Activated CD8-positive, alpha-beta T cell treated with anti-CD3 and anti-CD28 coated beads, Interleukin-2, amount 10 ng/mL, durations not matched to agents 7 days and 5 days (primary cell): ENCODE measurements at regions not wholly inside any gene's neighbourhood (a gene's known extent, or its start where the extent isn't known, plus 50 kb on each side); places are given as distances from the start of the nearest gene placed in this dataset.
"Not testable (repeated sequence)": the region's sequence is repeated elsewhere in the genome, so short reads cannot be mapped to it uniquely, and the experiment has no call there.

Source experiments
- ATAC-seq: fragments of 150-1000 bp; cut with Tn5 transposase; one replicate; pipeline ENCODE4 v1.10.0; 2021; ENCODE audit warnings: moderate library complexity
- CTCF ChIA-PET: fragments of 350-600 bp; sonication (Branson Sonifier 250); formaldehyde crosslinking; loops from one replicate; lab custom pipeline; 2021; ENCODE audit warnings: antibody characterized with exemption; lab: Charles Lee
- POLR2A ChIA-PET: fragments of 350-600 bp; sonication (Branson Sonifier 250); formaldehyde crosslinking; loops from one replicate; lab custom pipeline; 2021; ENCODE audit warnings: antibody characterized with exemption; lab: Charles Lee
- DNase-seq: peaks from one replicate; pipeline ENCODE4 v3.0.0-alpha.2; 2020
- H3K27ac Mint-ChIP-seq: one replicate; pipeline ENCODE4 v1.8.0; 2021; ENCODE audit warnings: mild to moderate bottlenecking, mixed read lengths
- H3K27me3 Mint-ChIP-seq: one replicate; pipeline ENCODE4 v1.8.0; 2021; ENCODE audit warnings: low read depth, mixed read lengths
- H3K36me3 Mint-ChIP-seq: one replicate; pipeline ENCODE4 v1.8.0; 2021; ENCODE audit warnings: low read depth, mixed read lengths
- H3K4me1 Mint-ChIP-seq: one replicate; pipeline ENCODE4 v1.8.0; 2021; ENCODE audit warnings: low read depth, mixed read lengths
- H3K4me3 Mint-ChIP-seq: one replicate; pipeline ENCODE4 v1.8.0; 2021; ENCODE audit warnings: mild to moderate bottlenecking, mixed read lengths
- H3K9me3 Mint-ChIP-seq: one replicate; pipeline ENCODE4 v1.8.0; 2022; ENCODE audit warnings: mixed read lengths; ENCODE audit not compliant: insufficient read depth

DNA sequence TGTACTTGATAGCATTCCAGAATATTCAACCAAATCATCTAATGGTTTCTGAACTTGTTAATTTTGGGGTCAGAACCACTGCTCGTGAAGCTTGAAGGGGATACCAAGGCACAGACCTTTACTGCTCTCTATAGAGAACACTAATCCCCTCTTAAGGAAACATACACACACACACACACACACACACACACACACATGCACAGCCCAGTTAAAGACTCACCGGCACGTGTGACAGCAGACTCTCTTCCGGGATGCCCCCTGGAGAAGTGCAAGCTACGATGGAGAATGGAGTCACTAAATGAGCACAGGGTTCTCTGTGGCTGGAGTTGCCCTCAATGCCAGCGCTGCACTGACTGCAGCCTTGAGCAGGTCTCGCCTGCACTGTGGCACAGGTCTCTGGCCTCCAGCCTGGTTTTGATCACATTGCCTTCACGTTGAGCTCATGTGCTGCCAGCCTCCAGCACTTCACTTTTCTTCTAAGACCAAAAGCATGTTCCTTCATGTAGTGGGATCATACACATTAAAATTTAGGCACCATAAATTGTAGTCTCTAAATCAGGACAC lies 300.8 kb downstream of the POM121L12 start:
- ATAC-seq (no peak), DNase-seq (no peak)
- CTCF ChIA-PET = no interaction called here
- Mint-ChIP-seq H3K27me3 (no peaks in the 10 kb centered on the region), H3K4me3 (no peak overlapping the region), H3K4me1 (no peaks in the 10 kb centered on the region), H3K27ac (no peak overlapping the region), H3K9me3 (peaks cover 17% of the 10 kb centered on the region), H3K36me3 (no peaks in the 10 kb centered on the region)
- POLR2A ChIA-PET = no interaction called here

DNA sequence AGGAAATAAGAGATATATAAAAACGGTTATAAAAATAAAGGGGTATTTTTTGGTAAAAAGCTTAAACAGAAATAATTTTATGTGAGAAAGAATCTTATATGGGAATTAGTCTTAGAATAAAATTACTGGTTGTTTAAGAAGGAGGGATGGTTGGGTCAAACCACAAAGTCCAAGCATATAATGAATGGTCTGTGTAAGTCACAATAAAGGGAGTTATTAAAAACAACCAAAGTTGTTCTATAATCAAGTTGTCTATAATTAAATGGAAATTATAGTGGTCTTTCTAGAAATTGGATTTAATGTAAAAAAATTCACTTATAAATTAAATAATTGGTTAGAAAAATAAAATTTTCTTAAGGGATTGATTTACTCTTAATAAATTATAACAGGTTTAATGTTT lies 304.8 kb downstream of the POM121L12 start:
- Mint-ChIP-seq H3K27me3 (no peaks in the 10 kb centered on the region), H3K36me3 (no peaks in the 10 kb centered on the region), H3K4me1 (no peaks in the 10 kb centered on the region), H3K27ac (no peak overlapping the region), H3K4me3 (no peak overlapping the region), H3K9me3 (peaks cover 21% of the 10 kb centered on the region)
- DNase-seq (no peak), ATAC-seq (no peak)
- CTCF ChIA-PET = no interaction called here
- POLR2A ChIA-PET = no interaction called here

DNA sequence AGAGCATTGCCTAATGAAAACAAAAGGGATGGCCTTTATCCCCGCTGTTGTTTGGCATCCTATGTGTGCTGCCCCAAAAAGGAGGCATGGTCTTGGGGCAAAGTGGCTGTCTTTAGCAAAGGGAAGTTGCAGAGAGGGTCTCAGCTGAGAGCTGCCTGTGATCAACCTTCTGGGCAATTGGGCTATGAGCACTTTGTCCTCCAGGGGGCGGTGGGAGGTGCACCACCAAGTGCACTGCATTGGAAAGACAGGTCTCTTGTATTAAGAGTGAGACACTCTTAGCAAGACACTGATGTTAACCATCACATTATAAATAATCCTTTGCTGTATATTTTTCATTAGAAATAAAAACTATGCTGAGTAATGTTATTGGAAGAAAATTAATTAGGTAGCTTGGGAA lies 314.8 kb downstream of the POM121L12 start:
- Mint-ChIP-seq H3K27me3 (no peaks in the 10 kb centered on the region), H3K9me3 (peaks cover 41% of the 10 kb centered on the region), H3K36me3 (no peaks in the 10 kb centered on the region), H3K4me3 (no peak overlapping the region), H3K27ac (no peak overlapping the region), H3K4me1 (no peaks in the 10 kb centered on the region)
- ChIA-PET POLR2A (no interaction called here), CTCF (no interaction called here)
- ATAC-seq (no peak), DNase-seq (no peak)

DNA sequence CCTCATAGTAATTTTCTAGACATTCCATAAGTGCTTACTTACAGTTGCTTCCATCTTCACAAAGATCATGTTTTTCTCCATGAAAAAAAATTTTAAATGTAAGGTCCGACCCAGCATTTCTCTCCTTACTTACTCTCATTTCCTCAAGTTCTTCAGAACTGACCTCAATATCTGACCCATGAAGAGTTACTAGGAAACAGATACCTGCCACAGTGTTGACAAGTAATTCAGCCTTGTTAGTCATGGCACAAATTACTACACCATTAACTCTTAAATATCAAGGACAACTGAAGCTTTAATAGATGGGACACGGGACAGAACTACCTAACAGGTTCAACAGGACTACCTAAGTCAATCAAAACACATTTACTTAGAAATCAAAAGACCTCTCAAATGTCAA lies 316.2 kb downstream of the POM121L12 start:
- Mint-ChIP-seq H3K36me3 (no peaks in the 10 kb centered on the region), H3K4me3 (no peak overlapping the region), H3K9me3 (peaks cover 46% of the 10 kb centered on the region), H3K4me1 (no peaks in the 10 kb centered on the region), H3K27me3 (no peaks in the 10 kb centered on the region), H3K27ac (no peak overlapping the region)
- DNase-seq (no peak), ATAC-seq (no peak)
- ChIA-PET POLR2A (no interaction called here), CTCF (no interaction called here)

DNA sequence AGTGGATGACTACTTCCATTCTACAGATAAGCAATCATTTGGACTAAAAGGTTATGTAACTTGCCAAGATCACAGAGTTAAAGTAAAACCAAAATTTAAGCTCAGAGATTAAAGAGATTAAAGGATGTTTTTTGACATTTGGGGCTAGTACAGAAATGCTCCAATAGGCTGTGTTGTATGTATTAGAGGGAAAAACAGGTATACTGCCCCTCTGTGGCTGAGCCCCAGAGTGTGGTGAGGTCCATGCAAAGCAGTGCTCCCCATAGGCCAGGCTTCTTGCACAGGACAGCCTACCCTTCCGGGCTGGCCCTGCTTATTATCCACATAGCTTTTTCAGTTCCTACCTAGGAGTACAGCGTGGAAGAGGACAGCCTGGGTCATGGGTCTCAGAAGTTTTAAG lies 322.8 kb downstream of the POM121L12 start:
- Mint-ChIP-seq H3K4me3 (no peak overlapping the region), H3K4me1 (no peaks in the 10 kb centered on the region), H3K36me3 (no peaks in the 10 kb centered on the region), H3K27me3 (no peaks in the 10 kb centered on the region), H3K27ac (no peak overlapping the region), H3K9me3 (peaks cover 30% of the 10 kb centered on the region)
- POLR2A ChIA-PET = no interaction called here
- CTCF ChIA-PET = no interaction called here
- ATAC-seq = no peak
- DNase-seq = no peak

DNA sequence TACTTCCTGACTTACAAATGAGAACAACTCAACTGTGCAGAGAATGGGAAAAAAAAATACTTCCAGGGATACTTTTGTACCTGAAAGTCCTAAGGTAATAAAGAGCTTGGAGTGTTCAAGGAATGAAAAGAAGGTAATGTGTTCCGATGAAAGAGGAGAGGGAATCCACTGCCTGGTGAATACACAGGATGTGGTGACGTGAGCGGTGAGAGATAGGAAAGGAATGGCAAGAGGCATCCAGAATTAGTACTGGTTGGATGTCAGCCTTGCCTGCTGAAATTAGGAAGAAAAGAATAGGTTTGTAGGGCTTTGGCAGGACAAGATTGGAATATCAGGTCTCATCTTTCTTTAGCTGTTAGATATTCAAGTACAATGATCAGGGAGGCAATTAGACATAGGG lies 347.7 kb downstream of the POM121L12 start:
- Mint-ChIP-seq H3K36me3 (no peaks in the 10 kb centered on the region), H3K9me3 (peaks cover 19% of the 10 kb centered on the region), H3K27me3 (no peaks in the 10 kb centered on the region), H3K27ac (no peak overlapping the region), H3K4me3 (no peak overlapping the region), H3K4me1 (no peaks in the 10 kb centered on the region)
- ChIA-PET CTCF (no interaction called here), POLR2A (no interaction called here)
- DNase-seq (no peak), ATAC-seq (no peak)

DNA sequence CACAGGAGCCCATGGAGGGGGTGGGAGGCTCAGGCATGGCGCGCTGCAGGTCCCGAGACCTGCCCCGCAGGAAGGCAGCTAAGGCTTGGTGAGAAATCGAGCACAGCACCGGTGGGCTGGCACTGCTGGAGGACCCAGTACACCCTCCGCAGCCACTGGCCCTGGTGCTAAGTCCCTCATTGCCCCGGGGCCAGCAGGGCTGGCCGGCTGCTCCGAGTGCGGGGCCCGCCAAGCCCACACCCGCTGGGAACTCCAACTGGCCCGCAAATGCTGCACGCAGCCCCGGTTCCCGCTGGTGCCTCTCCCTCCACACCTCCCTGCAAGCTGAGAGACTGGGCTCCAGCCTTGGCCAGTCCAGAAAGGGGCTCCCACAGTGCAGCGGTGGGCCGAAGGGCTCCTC lies 349.8 kb downstream of the POM121L12 start:
- CTCF ChIA-PET, H3K27me3 Mint-ChIP-seq, H3K27ac Mint-ChIP-seq, H3K4me3 Mint-ChIP-seq, H3K36me3 Mint-ChIP-seq, H3K4me1 Mint-ChIP-seq, DNase-seq, POLR2A ChIA-PET, ATAC-seq: not testable (repeated sequence)
- peaks cover 19% of the 10 kb centered on the region for H3K9me3 Mint-ChIP-seq

DNA sequence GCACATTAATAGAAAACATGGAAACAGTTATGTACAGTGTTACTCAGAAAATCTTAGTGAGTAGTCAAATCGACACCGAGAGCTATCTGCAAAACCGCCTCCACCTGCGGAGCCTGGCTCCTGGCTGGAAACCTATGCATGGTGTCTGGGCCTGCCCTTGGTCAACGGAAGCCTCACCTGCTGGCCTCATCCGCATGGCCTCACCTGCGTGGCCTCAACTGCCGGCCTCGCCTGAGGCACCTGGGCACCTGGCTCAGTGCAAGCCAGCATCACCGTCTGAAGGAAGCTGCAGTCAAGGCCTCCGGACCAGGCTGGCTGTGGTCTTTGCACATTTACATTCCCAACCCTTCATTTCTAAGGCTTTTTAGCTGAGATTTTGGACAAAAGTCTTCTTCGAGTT lies 352.1 kb downstream of the POM121L12 start:
- H3K4me1 Mint-ChIP-seq = no peaks in the 10 kb centered on the region
- no peak for ATAC-seq
- no peaks in the 10 kb centered on the region for H3K36me3 Mint-ChIP-seq
- POLR2A ChIA-PET = no interaction called here
- DNase-seq = no peak
- H3K4me3 Mint-ChIP-seq = no peak overlapping the region
- H3K27ac Mint-ChIP-seq = no peak overlapping the region
- CTCF ChIA-PET = no interaction called here
- peaks cover 16% of the 10 kb centered on the region for H3K9me3 Mint-ChIP-seq
- H3K27me3 Mint-ChIP-seq = no peaks in the 10 kb centered on the region

DNA sequence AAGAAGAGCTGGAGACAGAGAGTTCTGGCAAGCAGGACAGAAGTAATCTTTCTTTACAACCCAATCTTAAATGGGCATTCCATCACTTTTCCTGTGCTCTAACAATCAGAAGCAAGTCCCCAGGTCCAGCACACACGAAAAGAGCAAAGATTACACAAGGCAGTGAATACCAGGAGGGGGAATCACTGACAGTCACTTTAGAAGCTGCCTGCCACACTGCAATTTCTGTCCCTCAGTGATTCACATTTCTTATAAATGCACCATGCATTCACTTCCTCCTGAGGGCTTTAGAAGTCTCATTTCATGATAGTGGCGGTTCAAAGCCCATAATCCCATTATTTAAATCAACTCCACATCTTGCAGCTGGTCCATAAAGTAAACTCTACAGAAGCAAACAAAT lies 362.5 kb downstream of the POM121L12 start:
- no peak for ATAC-seq
- no peak for DNase-seq
- POLR2A ChIA-PET = interaction anchor here (0.9 kb wide), 1 partner anchor 24 kb away, joined by 3 read pairs; no protein-coding TSS in a partner anchor
- no peaks in the 10 kb centered on the region for H3K36me3 Mint-ChIP-seq
- H3K4me3 Mint-ChIP-seq = no peak overlapping the region
- no peaks in the 10 kb centered on the region for H3K27me3 Mint-ChIP-seq
- no peaks in the 10 kb centered on the region for H3K4me1 Mint-ChIP-seq
- H3K9me3 Mint-ChIP-seq = peaks cover 25% of the 10 kb centered on the region
- H3K27ac Mint-ChIP-seq = no peak overlapping the region
- CTCF ChIA-PET = no interaction called here

DNA sequence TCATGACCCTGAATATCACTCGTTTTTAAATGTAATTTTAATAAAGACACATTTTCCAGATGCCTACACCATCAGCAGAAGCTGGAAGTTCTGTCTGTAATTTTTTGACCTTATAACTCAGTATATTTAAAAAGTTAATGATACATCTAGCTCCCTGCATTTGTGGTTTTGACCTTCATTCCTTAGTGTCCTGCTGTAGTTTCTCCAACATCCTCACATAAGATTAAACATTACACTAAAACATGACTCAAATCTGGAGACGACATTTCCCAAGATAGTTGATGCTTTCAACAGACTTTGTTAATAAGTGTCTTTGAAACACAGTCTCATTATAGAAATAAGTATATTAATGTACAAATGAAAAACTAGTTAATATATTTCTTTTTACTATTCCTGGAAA lies 363.1 kb downstream of the POM121L12 start:
- ATAC-seq = no peak
- H3K9me3 Mint-ChIP-seq = peaks cover 30% of the 10 kb centered on the region
- H3K4me3 Mint-ChIP-seq = no peak overlapping the region
- DNase-seq = no peak
- H3K4me1 Mint-ChIP-seq = no peaks in the 10 kb centered on the region
- POLR2A ChIA-PET = interaction anchor here (0.9 kb wide), 1 partner anchor 25 kb away, joined by 3 read pairs; no protein-coding TSS in a partner anchor
- H3K36me3 Mint-ChIP-seq = no peaks in the 10 kb centered on the region
- CTCF ChIA-PET = no interaction called here
- no peak overlapping the region for H3K27ac Mint-ChIP-seq
- no peaks in the 10 kb centered on the region for H3K27me3 Mint-ChIP-seq

DNA sequence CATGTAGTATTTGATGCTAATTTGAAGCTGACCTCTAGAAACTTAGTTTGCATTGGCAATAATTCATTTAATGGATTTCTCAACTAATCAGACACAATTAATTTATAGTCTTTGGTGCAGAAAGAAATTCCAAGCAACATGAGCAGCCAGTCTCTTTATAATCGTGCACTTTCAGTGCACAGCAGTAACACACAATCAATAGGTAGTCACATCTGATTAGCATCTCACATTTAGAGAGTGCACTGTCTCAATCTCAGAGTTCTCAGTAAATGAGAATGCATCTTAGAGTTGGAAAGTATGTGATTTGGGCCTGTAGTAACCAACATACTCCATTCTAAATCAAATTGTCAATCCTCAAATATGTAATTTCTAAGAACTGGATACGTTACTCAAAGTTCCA lies 377.6 kb downstream of the POM121L12 start:
- Mint-ChIP-seq H3K36me3 (no peaks in the 10 kb centered on the region), H3K27me3 (no peaks in the 10 kb centered on the region), H3K9me3 (peaks cover 31% of the 10 kb centered on the region), H3K4me3 (no peak overlapping the region), H3K4me1 (no peaks in the 10 kb centered on the region), H3K27ac (no peak overlapping the region)
- ATAC-seq = no peak
- no peak for DNase-seq
- ChIA-PET POLR2A (no interaction called here), CTCF (no interaction called here)

DNA sequence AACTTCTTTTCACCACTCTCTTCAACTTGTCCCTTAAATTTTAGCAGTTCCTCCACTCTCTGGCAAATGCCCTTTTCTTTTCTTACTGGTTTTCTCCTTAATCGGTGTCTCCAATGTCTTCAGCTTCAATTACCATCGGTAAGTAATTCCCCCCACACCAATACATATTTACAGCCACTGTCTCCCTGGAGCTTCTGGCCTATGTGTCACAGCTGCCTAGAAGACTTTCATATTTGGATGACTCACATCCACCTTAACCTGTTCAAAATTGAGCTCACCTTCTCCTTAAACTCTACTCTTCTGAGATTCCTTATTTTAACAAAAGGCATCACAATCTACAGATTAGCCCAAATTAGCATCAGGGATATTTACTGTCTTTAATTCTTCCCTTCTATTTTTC lies 380.4 kb downstream of the POM121L12 start:
- no peak for ATAC-seq
- H3K27ac Mint-ChIP-seq = no peak overlapping the region

More for the DNA sequence above, 380.4 kb downstream of the POM121L12 start:
- Mint-ChIP-seq H3K4me3 (no peak overlapping the region), H3K27me3 (no peaks in the 10 kb centered on the region), H3K36me3 (no peaks in the 10 kb centered on the region), H3K4me1 (no peaks in the 10 kb centered on the region), H3K9me3 (peaks cover 27% of the 10 kb centered on the region)
- CTCF ChIA-PET = no interaction called here
- POLR2A ChIA-PET = interaction anchor here (0.8 kb wide), 1 partner anchor 1054 kb away, joined by 3 read pairs; no protein-coding TSS in a partner anchor
- no peak for DNase-seq
